GM12864 (cell line): ENCODE measurements at regions not wholly inside any gene's neighbourhood (a gene's known extent, or its start where the extent isn't known, plus 50 kb on each side); places are given as distances from the start of the nearest gene placed in this dataset.
A peak's percentile ranks its signal among the peaks of the same experiment; 100 is the strongest.

Source experiments
- DNase-seq: peaks from one replicate; pipeline ENCODE4 v3.0.0-alpha.2; 2011; ENCODE audit warnings: low read depth
- H3K4me3 ChIP-seq: 2 replicates; pipeline ENCODE4 v1.5.1; 2011; ENCODE audit warnings: mild to moderate bottlenecking, low read depth, low read length, control low read depth
- CTCF ChIP-seq: IDR thresholded peaks from 2 replicates; pipeline ENCODE4 v1.5.1; 2011; ENCODE audit warnings: low read depth, mild to moderate bottlenecking, moderate library complexity, low read length, control low read depth, inconsistent platforms; ENCODE audit errors: missing control alignments

DNA sequence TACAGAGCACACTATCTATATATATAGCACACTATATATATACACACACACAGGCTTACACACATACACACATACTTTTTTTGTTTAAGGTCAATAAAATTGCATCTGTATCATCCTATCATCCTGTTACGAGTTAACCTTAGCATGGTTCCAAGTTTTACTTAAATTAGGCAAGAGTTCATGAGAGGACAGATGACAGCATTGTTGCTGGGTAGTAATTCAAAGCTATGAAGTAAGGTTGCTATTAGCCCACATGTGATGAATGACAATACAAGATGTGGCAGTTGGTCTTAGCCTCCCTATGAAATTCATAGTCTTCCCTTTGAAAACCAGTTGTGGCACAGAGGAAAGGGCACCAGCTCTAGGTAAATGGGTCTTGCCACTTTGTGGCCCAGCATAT, 438.1 kb downstream of the ACTL7B start:
- no peak overlapping the region for H3K4me3 ChIP-seq
- TF ChIP-seq CTCF, result no peak
- DNase-seq, result no peak

DNA sequence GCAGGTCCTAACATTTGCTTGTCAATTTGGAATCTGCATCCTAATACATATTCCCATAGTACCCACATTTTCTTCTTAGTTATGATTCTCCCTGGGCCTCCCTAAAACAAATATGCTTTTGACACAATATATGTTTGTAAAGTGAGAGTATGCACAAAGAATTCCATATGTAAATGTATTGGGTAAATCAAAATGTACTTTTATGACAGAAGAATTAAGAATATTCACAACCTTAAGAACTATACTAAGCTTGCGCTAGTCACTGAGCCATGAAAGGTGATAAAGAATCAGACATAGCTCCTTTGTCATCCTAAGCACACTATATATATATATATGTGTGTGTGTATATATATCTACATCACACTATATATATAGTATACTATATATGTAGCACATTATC, 438.5 kb downstream of the ACTL7B start:
- TF ChIP-seq CTCF, result no peak
- no peak overlapping the region for H3K4me3 ChIP-seq
- no peak for DNase-seq

DNA sequence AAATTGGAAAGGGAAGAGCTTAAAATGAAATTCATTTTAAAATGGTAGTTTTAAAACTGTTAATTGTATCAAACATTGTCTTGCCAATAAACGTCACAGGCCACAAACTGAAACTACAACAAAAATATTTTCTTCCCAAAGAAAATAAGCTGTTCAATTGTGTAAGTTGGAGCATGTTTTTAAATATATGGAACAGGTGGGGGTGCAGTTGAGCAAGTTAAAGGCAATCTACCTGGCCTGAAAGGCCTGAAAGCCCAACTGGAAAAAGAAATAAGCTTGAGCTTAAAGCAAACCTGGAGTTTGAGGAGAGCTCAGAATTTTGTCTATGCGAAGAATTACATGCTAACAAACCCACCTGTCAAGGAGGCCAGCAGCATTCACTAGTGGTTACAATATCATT, 439.5 kb downstream of the ACTL7B start:
- no peak overlapping the region for H3K4me3 ChIP-seq
- DNase-seq, result no peak
- TF ChIP-seq CTCF, result no peak

DNA sequence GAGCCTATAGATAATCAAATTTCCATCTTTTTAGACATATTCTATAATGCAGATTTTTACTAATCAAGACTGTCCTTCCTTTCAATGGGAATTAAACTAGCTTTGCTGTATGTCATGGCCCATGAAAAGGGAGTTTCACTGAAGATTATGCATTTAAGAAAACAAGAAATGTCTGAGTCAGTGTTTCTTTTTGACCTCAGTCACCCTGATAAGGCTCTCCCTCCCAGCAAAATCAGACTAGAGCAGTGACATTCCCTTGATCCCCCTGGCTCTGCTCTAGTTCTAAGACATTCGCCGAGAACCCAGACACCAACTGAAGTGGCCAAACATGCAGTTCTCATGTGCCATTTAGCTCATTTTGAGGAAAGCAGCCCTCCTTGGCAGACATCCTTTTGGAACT, 442.0 kb downstream of the ACTL7B start:
- no peak for TF ChIP-seq CTCF
- no peak for DNase-seq
- no peak overlapping the region for H3K4me3 ChIP-seq

DNA sequence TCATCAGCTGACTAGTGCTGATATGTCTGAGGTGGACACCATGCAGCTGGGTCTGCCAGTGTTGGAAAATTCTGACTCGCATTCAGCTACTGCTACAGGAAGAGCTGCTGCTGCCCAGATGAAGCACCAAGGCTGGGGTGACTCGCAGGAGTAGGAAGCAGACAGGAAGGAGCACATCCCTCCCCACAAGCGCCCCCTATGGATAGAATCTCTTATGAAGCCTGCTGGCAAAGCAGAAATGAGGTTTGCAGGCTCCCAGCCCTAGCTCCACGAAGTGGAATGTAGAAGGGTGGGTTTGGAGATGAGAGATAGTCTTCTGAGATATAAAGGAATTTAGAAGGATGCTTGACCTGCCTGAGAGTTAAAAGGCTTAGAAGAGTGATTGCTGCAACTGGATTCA, 443.0 kb downstream of the ACTL7B start:
- DNase-seq, result no peak
- H3K4me3 ChIP-seq, result no peak overlapping the region
- peak; percentile 30 for TF ChIP-seq CTCF

DNA sequence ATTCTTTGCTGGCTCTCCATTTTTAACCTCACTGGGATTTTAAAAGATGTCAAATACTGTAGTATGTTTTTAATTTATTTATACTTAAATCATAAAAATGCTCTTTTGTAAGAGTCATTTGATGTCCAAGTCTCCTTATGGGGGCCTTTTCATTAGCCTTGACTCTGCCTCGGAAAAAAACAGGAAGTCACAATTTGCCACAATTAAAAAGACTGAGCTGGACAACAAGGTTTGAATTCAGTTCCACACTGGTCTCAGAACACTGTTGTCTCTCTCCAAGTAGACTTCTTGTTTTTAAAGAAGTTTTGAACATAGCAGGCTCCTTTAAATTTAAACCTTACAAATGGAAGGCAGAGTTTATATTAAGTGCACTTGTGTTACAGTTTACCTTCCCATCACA, 444.2 kb downstream of the ACTL7B start:
- no peak for DNase-seq
- no peak overlapping the region for H3K4me3 ChIP-seq
- TF ChIP-seq CTCF, result no peak

DNA sequence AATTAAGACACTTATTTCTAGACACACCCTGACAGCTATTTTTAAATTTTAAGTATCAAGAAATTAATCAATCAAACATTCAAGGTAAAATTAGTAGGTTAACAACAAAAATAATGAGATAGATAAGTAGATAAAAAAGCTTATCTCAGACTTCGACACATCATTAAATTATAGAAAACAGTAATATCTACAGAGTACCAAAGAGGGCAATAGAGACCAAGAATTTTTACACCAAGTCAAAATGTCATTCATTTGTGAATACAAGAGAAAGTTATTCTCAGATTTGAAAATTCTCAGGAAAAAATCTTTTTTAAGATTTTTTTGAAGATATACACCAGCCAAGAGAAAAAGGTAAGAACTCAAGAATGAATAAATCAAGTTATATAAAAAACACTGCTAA, 445.6 kb downstream of the ACTL7B start:
- TF ChIP-seq CTCF, result no peak
- DNase-seq, result no peak
- H3K4me3 ChIP-seq, result no peak overlapping the region
